AG04449 (cell line): ENCODE measurements at regions not wholly inside any gene's neighbourhood (a gene's known extent, or its start where the extent isn't known, plus 50 kb on each side); places are given as distances from the start of the nearest gene placed in this dataset.

Experiments
- CTCF ChIA-PET: fragments of 350-600 bp; formaldehyde crosslinking; extraction: SDS; loops from one replicate; lab custom pipeline; 2021; ENCODE audit warnings: antibody characterized with exemption; lab: Yijun Ruan, JAX
- POLR2A ChIA-PET: fragments of 400-600, 350-600 bp; formaldehyde crosslinking; extraction: SDS; loops from one replicate; lab custom pipeline; 2020; ENCODE audit warnings: antibody characterized with exemption, inconsistent platforms; lab: Yijun Ruan, JAX
- DNase-seq: peaks from one replicate; pipeline ENCODE4 v3.0.0-alpha.2; 2010; ENCODE audit warnings: low read depth, low spot score
- H3K4me3 ChIP-seq: 2 replicates; pipeline ENCODE4 v1.5.1; 2011; ENCODE audit warnings: low read depth, mild to moderate bottlenecking, control low read depth, low read length
- TF ChIP-seq, protein P1 (sequence below): IDR thresholded peaks from one replicate; pipeline ENCODE4 v1.5.1; 2011; ENCODE audit warnings: mild to moderate bottlenecking, moderate library complexity, low read length, control low read depth, inconsistent platforms; ENCODE audit not compliant: insufficient read depth; ENCODE audit errors: missing control alignments

DNA sequence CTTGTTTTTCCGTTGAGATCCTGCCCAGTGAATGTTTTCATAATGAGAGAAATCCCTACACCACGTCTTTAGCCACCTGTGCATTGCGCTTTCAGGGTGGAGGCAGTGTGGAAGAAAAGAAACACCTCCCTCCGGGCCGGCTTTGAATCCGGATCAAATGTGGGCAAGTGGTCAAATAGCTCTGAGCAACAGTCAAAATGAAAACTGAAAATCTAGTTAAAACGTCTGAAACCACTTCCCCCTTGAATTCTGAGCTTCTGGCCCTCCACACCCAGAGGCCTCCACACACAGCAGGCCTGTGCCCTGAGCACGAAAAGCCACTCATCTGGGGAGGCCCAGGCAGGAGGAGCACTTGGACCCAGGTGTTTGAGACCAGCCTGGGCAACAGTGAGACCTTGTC, 263.6 kb upstream of the SALL3 start:
- POLR2A ChIA-PET = no interaction called here
- CTCF ChIA-PET = no interaction called here
- TF ChIP-seq, protein P1, sequence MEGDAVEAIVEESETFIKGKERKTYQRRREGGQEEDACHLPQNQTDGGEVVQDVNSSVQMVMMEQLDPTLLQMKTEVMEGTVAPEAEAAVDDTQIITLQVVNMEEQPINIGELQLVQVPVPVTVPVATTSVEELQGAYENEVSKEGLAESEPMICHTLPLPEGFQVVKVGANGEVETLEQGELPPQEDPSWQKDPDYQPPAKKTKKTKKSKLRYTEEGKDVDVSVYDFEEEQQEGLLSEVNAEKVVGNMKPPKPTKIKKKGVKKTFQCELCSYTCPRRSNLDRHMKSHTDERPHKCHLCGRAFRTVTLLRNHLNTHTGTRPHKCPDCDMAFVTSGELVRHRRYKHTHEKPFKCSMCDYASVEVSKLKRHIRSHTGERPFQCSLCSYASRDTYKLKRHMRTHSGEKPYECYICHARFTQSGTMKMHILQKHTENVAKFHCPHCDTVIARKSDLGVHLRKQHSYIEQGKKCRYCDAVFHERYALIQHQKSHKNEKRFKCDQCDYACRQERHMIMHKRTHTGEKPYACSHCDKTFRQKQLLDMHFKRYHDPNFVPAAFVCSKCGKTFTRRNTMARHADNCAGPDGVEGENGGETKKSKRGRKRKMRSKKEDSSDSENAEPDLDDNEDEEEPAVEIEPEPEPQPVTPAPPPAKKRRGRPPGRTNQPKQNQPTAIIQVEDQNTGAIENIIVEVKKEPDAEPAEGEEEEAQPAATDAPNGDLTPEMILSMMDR = no peak
- no peak overlapping the region for H3K4me3 ChIP-seq
- no peak for DNase-seq

DNA sequence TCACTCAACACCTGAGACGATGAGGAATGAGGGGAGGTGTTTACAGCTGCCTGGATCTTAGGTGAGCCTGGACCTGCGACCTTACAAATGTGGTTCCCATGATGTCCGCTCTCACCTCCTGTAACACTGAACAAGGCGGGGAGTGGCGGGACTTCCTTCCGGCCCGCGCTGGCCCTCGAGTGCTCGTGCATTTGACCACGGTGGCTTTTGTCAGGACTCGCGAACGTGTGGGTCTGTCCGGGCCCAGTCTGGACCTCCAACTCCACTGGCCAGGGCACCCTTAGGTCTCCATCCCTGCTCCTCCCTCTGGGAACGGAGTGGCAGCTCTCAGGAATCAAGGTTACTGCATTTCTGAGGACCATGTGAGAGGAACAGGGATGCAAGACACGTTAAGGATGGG, 263.0 kb upstream of the SALL3 start:
- TF ChIP-seq, protein P1 = no peak
- DNase-seq = no peak
- H3K4me3 ChIP-seq = no peak overlapping the region
- ChIA-PET CTCF (no interaction called here), POLR2A (no interaction called here)

GRCh38 chr18:78717051-78717765, 262.4 kb upstream of the SALL3 start:
- H3K4me3 ChIP-seq = no peak overlapping the region
- no peak for DNase-seq
- CTCF ChIA-PET = no interaction called here
- TF ChIP-seq, protein P1 = no peak
- POLR2A ChIA-PET = no interaction called here

- no peak for DNase-seq
- TF ChIP-seq, protein P1 = no peak
- POLR2A ChIA-PET = no interaction called here
- no peak overlapping the region for H3K4me3 ChIP-seq
- CTCF ChIA-PET = no interaction called here
These were observed 261.9 kb upstream of the SALL3 start for GRCh38 chr18:78717766-78718150.

- no peak overlapping the region for H3K4me3 ChIP-seq
- DNase-seq = no peak
- TF ChIP-seq, protein P1 = no peak
- CTCF ChIA-PET = no interaction called here
- POLR2A ChIA-PET = no interaction called here
These were observed 259.8 kb upstream of the SALL3 start for GRCh38 chr18:78719821-78720220.

- no peak for DNase-seq
- TF ChIP-seq, protein P1 = no peak
- CTCF ChIA-PET = no interaction called here
- POLR2A ChIA-PET = no interaction called here
- H3K4me3 ChIP-seq = no peak overlapping the region
These were observed 259.0 kb upstream of the SALL3 start for GRCh38 chr18:78720456-78721237.
